Fibroblast of upper back skin (primary cell): ENCODE measurements at regions not wholly inside any gene's neighbourhood (a gene's known extent, or its start where the extent isn't known, plus 50 kb on each side); places are given as distances from the start of the nearest gene placed in this dataset.

Experiments used
- DNase-seq: peaks from one replicate; pipeline ENCODE4 v3.0.0-alpha.2; 2013

GRCh38 chr2:78873526-78873925 lies 152.0 kb upstream of the REG3G start:
- no peak for DNase-seq

GRCh38 chr2:78876316-78876688 lies 149.2 kb upstream of the REG3G start:
- no peak for DNase-seq

- DNase-seq = no peak
These were observed 138.1 kb upstream of the REG3G start for GRCh38 chr2:78887446-78887845.

GRCh38 chr2:78890935-78891334 lies 134.6 kb upstream of the REG3G start:
- no peak for DNase-seq

GRCh38 chr2:78892295-78892694 lies 133.2 kb upstream of the REG3G start:
- DNase-seq = no peak

GRCh38 chr2:78895022-78895421 lies 130.5 kb upstream of the REG3G start:
- no peak for DNase-seq

- no peak for DNase-seq
These were observed 129.0 kb upstream of the REG3G start for GRCh38 chr2:78896536-78896935.

- DNase-seq = no peak
These were observed 118.4 kb upstream of the REG3G start for GRCh38 chr2:78907089-78907488.

- no peak for DNase-seq
These were observed 116.5 kb upstream of the REG3G start for GRCh38 chr2:78908973-78909372.

GRCh38 chr2:78910376-78910775 lies 115.1 kb upstream of the REG3G start:
- no peak for DNase-seq

- DNase-seq = no peak
These were observed 112.2 kb upstream of the REG3G start for GRCh38 chr2:78913257-78913656.

- DNase-seq = no peak
These were observed 100.2 kb upstream of the REG3G start for GRCh38 chr2:78925258-78925657.

- no peak for DNase-seq
These were observed 97.0 kb upstream of the REG3G start for GRCh38 chr2:78928502-78928901.

- DNase-seq = no peak
These were observed 84.5 kb upstream of the REG3G start for GRCh38 chr2:78940998-78941397.

GRCh38 chr2:78941751-78942150 lies 83.8 kb upstream of the REG3G start:
- DNase-seq = no peak

- DNase-seq = no peak
These were observed 61.6 kb upstream of the REG3G start for GRCh38 chr2:78963881-78964280.

GRCh38 chr2:78967294-78967693 lies 58.2 kb upstream of the REG3G start:
- no peak for DNase-seq

- DNase-seq = no peak
These were observed 51.9 kb upstream of the REG3G start for GRCh38 chr2:78973630-78974029.
